Body of pancreas (tissue), 4 donors: ENCODE measurements at regions not wholly inside any gene's neighbourhood (a gene's known extent, or its start where the extent isn't known, plus 50 kb on each side); places are given as distances from the start of the nearest gene placed in this dataset.

Source experiments
- ATAC-seq: fragments of 150-250 bp; one replicate; pipeline ENCODE4 v1.9.1; 2016
- DNase-seq, 4 donors: peaks; one replicate each; pipeline ENCODE4 v3.0.0-alpha.2; 2019
- H3K27ac ChIP-seq, 4 donors: fragments of 200-600 bp; sonication (generic); 1 replicate in 3 of 4; 2 replicates in 1 of 4; pipeline versions ENCODE4 v1.5.1 to v1.6.1; 2016 to 2019; ENCODE audit warnings: mild to moderate bottlenecking in 1 of 4, mixed read lengths in 1 of 4, moderate library complexity in 1 of 4
- H3K27me3 ChIP-seq, 2 donors: fragments of 200-600 bp; sonication (generic); one replicate each; pipeline ENCODE4 v1.6.0; 2016; ENCODE audit warnings: mild to moderate bottlenecking in 1 of 2
- H3K36me3 ChIP-seq, 2 donors: fragments of 200-600 bp; sonication (generic); replicated peaks in 1 of 2; 2 replicates each; pipeline ENCODE4 v1.5.1; 2016; ENCODE audit warnings: low read depth in 2 of 2; ENCODE audit not compliant: insufficient read depth in 1 of 2
- H3K4me1 ChIP-seq: fragments of 200-600 bp; sonication (generic); one replicate; pipeline ENCODE4 v1.6.0; 2016
- H3K4me3 ChIP-seq, 2 donors: fragments of 200-600 bp; sonication (generic); 1 replicate in 1 of 2; 2 replicates in 1 of 2; pipeline ENCODE4 v1.5.1; 2016 to 2019
- H3K9me3 ChIP-seq, 3 donors: fragments of 200-600 bp; sonication (generic); 1 replicate in 2 of 3; 2 replicates in 1 of 3; pipeline ENCODE4 v1.5.1; 2016
- CTCF ChIP-seq, 7 experiments: fragments of 450-650 bp in 4 of 7; fragments of 200-600 bp in 3 of 7; sonication (generic) in 3 of 7; IDR thresholded peaks; one replicate each; pipeline ENCODE4 v1.5.1; 2016 to 2019; ENCODE audit warnings: antibody characterized with exemption in 7 of 7
- POLR2A ChIP-seq, 3 donors: fragments of 450-650 bp; IDR thresholded peaks; one replicate each; pipeline ENCODE4 v1.6.1; 2016; ENCODE audit warnings: antibody characterized with exemption in 3 of 3, mild to moderate bottlenecking in 2 of 3
- WGBS, 2 donors: methylation state at CpG; one replicate each; pipeline ENCODE4 v1.1.5; 2017; 5-methylcytosine and 5-hydroxymethylcytosine counted together
- intact Hi-C: fragments of 100-400 bp; cut with DNase I; formaldehyde crosslinking; loops from one replicate; pipeline ENCODE4 v1.15.1; 2023

- no peaks in the 10 kb centered on the region for H3K9me3 ChIP-seq
- no peak for TF ChIP-seq POLR2A (IDR thresholded peaks at IDR 0.05)
- H3K27ac ChIP-seq: no peak overlapping the region
- H3K36me3 ChIP-seq: no peaks in the 10 kb centered on the region
- no peak overlapping the region for H3K4me3 ChIP-seq
- DNase-seq (no peak), ATAC-seq (no peak)
- no peaks in the 10 kb centered on the region for H3K27me3 ChIP-seq
- whole genome bisulfite sequencing, 2 donors: 32 to 46% methylated on average over 7 of the region's 7 CpGs
- no peaks in the 10 kb centered on the region for H3K4me1 ChIP-seq
- intact Hi-C loops: no loop called here
These were observed 251.7 kb upstream of the HNRNPA3 start for GRCh38 chr2:176960736-176961520.

GRCh38 chr2:176961775-176962619 lies 250.6 kb upstream of the HNRNPA3 start:
- no peaks in the 10 kb centered on the region for H3K4me1 ChIP-seq
- H3K27ac ChIP-seq: no peak overlapping the region
- DNase-seq (no peak), ATAC-seq (no peak)
- WGBS, 2 donors: 68 to 81% methylated on average over 11 of the region's 11 CpGs
- H3K36me3 ChIP-seq: no peaks in the 10 kb centered on the region
- intact Hi-C loops: no loop called here
- H3K27me3 ChIP-seq: no peaks in the 10 kb centered on the region
- H3K9me3 ChIP-seq: no peaks in the 10 kb centered on the region
- TF ChIP-seq CTCF (IDR thresholded peaks at IDR 0.05): no peak
- TF ChIP-seq POLR2A (IDR thresholded peaks at IDR 0.05): no peak
- no peak overlapping the region for H3K4me3 ChIP-seq

- intact Hi-C loops: no loop called here
- WGBS, 2 donors: 41 to 43% methylated on average over 4 of the region's 4 CpGs
- TF ChIP-seq CTCF (IDR thresholded peaks at IDR 0.05): no peak
- no peak for TF ChIP-seq POLR2A (IDR thresholded peaks at IDR 0.05)
These were observed 248.9 kb upstream of the HNRNPA3 start for GRCh38 chr2:176963568-176964287.

GRCh38 chr2:176967911-176968450 lies 244.6 kb upstream of the HNRNPA3 start:
- no peak for DNase-seq
- Histone ChIP-seq H3K4me1 (no peaks in the 10 kb centered on the region), H3K9me3 (no peaks in the 10 kb centered on the region), H3K36me3 (no peaks in the 10 kb centered on the region), H3K4me3 (no peak overlapping the region), H3K27me3 (no peaks in the 10 kb centered on the region), H3K27ac (no peak overlapping the region)
- intact Hi-C loops: no loop called here
- no peak for ATAC-seq
- no peak for TF ChIP-seq POLR2A (IDR thresholded peaks at IDR 0.05)
- no peak for TF ChIP-seq CTCF (IDR thresholded peaks at IDR 0.05)

More at GRCh38 chr2:176963568-176964287, 248.9 kb upstream of the HNRNPA3 start:
- ATAC-seq: no peak
- no peaks in the 10 kb centered on the region for H3K27me3 ChIP-seq
- H3K4me1 ChIP-seq: no peaks in the 10 kb centered on the region
- DNase-seq: no peak
- H3K27ac ChIP-seq: no peak overlapping the region
- H3K9me3 ChIP-seq: no peaks in the 10 kb centered on the region
- no peak overlapping the region for H3K4me3 ChIP-seq
- H3K36me3 ChIP-seq: no peaks in the 10 kb centered on the region
